ENCODE measurements at regions not wholly inside any gene's neighbourhood (a gene's known extent, or its start where the extent isn't known, plus 50 kb on each side); places are given as distances from the start of the nearest gene placed in this dataset.

DNA sequence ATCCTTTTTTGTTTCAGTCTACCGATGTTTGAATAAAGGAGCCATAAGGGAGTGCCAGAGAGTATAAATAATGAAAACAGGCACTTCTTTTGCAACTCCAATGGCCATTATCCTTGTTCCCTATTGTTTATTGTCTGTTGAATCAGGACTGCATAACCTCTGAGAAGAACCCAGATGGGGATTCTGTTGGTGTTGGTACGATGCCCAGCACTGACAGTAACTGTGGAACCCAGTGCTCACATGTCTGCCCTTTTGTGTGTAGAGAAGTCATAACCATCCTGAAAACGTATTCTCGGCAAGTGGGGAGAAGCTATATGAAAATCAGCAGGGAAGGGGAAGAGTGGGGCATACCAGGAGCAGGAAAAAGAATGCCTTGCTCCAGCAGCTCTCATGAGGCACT, 195.1 kb upstream of the EDNRA start:
- dilution Hi-C loops (cut with MboI; ENCODE audit: extremely low pct_ligation_motif_present, low sequenced_read_pairs) = no loop called here
- Histone ChIP-seq H3K4me1 (ENCODE audit: control insufficient read depth, extremely low read depth, insufficient read depth, low read length) (peaks cover 12% of the 10 kb centered on the region), H4K20me1 (ENCODE audit: control insufficient read depth, extremely low read depth, insufficient read depth, low read length) (no peaks in the 10 kb centered on the region)

GRCh38 chr4:147286846-147287587, 193.9 kb upstream of the EDNRA start:
- H3K27ac ChIP-seq (ENCODE audit: control insufficient read depth, insufficient read depth, low read length) = no peak overlapping the region
- no peaks in the 10 kb centered on the region for H3K79me2 ChIP-seq (ENCODE audit: control insufficient read depth, insufficient read depth, low read length)
- H4K20me1 ChIP-seq (ENCODE audit: control insufficient read depth, extremely low read depth, insufficient read depth, low read length) = no peaks in the 10 kb centered on the region
- H3K9me3 ChIP-seq (ENCODE audit: control insufficient read depth, low read depth, low read length) = no peaks in the 10 kb centered on the region
- H3K4me2 ChIP-seq (ENCODE audit: control insufficient read depth, extremely low read depth, insufficient read depth, low read depth, low read length) = no peak overlapping the region
- H3K4me1 ChIP-seq (ENCODE audit: control insufficient read depth, extremely low read depth, insufficient read depth, low read length) = peaks cover 12% of the 10 kb centered on the region
- no peak for DNase-seq (ENCODE audit: low read depth, low spot score)
- TF ChIP-seq CTCF (optimal IDR thresholded peaks at IDR 0.05 in 1 of 3, IDR thresholded peaks at IDR 0.05 in 1 of 3, conservative IDR thresholded peaks at IDR 0.05 in 1 of 3; ENCODE audit: extremely low read depth in 1 of 3, insufficient read depth in 2 of 3, low read length in 3 of 3) (no peak), EZH2 (IDR thresholded peaks at IDR 0.05; ENCODE audit: low read length) (no peak)
- H3K9ac ChIP-seq (ENCODE audit: control insufficient read depth, extremely low read depth, insufficient read depth, low read length) = no peak overlapping the region
- H3K9me1 ChIP-seq (ENCODE audit: control insufficient read depth, extremely low read depth, insufficient read depth, low read length) = no peaks in the 10 kb centered on the region
- no peak overlapping the region for H3K4me3 ChIP-seq (ENCODE audit: control insufficient read depth in 2 of 3, extremely low read depth in 1 of 3, insufficient read depth in 2 of 3, low read depth in 1 of 3, low read length in 3 of 3)
- peak; percentile 51 for FAIRE-seq
- no peaks in the 10 kb centered on the region for H3K27me3 ChIP-seq (ENCODE audit: control insufficient read depth, extremely low read depth, insufficient read depth, low read length)
- no peak overlapping the region for H2AFZ ChIP-seq (ENCODE audit: control insufficient read depth, low read length)
- dilution Hi-C loops (cut with MboI; ENCODE audit: extremely low pct_ligation_motif_present, low sequenced_read_pairs) = no loop called here
- H3K36me3 ChIP-seq (ENCODE audit: control insufficient read depth in 2 of 2, extremely low read depth in 1 of 2, insufficient read depth in 2 of 2, low read length in 2 of 2) = no peaks in the 10 kb centered on the region

More for the DNA sequence above, 195.1 kb upstream of the EDNRA start:
- Histone ChIP-seq H3K79me2 (ENCODE audit: control insufficient read depth, insufficient read depth, low read length) (no peaks in the 10 kb centered on the region), H3K27me3 (ENCODE audit: control insufficient read depth, extremely low read depth, insufficient read depth, low read length) (no peaks in the 10 kb centered on the region), H3K27ac (ENCODE audit: control insufficient read depth, insufficient read depth, low read length) (no peak overlapping the region), H3K9me1 (ENCODE audit: control insufficient read depth, extremely low read depth, insufficient read depth, low read length) (no peaks in the 10 kb centered on the region), H3K4me3 (ENCODE audit: control insufficient read depth in 2 of 3, extremely low read depth in 1 of 3, insufficient read depth in 2 of 3, low read depth in 1 of 3, low read length in 3 of 3) (no peak overlapping the region), H3K9ac (ENCODE audit: control insufficient read depth, extremely low read depth, insufficient read depth, low read length) (no peak overlapping the region), H3K36me3 (ENCODE audit: control insufficient read depth in 2 of 2, extremely low read depth in 1 of 2, insufficient read depth in 2 of 2, low read length in 2 of 2) (no peaks in the 10 kb centered on the region), H3K4me2 (ENCODE audit: control insufficient read depth, extremely low read depth, insufficient read depth, low read depth, low read length) (no peak overlapping the region), H3K9me3 (ENCODE audit: control insufficient read depth, low read depth, low read length) (no peaks in the 10 kb centered on the region), H2AFZ (ENCODE audit: control insufficient read depth, low read length) (no peak overlapping the region)
- FAIRE-seq (no peak), DNase-seq (ENCODE audit: low read depth, low spot score) (no peak)
- TF ChIP-seq EZH2 (IDR thresholded peaks at IDR 0.05; ENCODE audit: low read length) (no peak), CTCF (optimal IDR thresholded peaks at IDR 0.05 in 1 of 3, IDR thresholded peaks at IDR 0.05 in 1 of 3, conservative IDR thresholded peaks at IDR 0.05 in 1 of 3; ENCODE audit: extremely low read depth in 1 of 3, insufficient read depth in 2 of 3, low read length in 3 of 3) (no peak)
